ENCODE measurements at regions not wholly inside any gene's neighbourhood (a gene's known extent, or its start where the extent isn't known, plus 50 kb on each side); places are given as distances from the start of the nearest gene placed in this dataset.

- WGBS (ENCODE audit: insufficient coverage, insufficient replicate concordance, low lambda C conversion rate, missing lambda C conversion rate) = 65% methylated on average over 24 of the region's 24 CpGs
- intact Hi-C loops (cut with micrococcal nuclease; ENCODE audit: unreplicated experiment) = loop anchor here (10.0 kb wide), 1 partner anchor 620 kb away; no protein-coding TSS in a partner anchor
- Histone ChIP-seq H3K9ac (ENCODE audit: control insufficient read depth, insufficient read depth, low read length) (no peak overlapping the region), H3K4me3 (no peak overlapping the region), H2AFZ (ENCODE audit: control insufficient read depth, low read depth, low read length) (no peak overlapping the region), H4K20me1 (ENCODE audit: control insufficient read depth, insufficient read depth) (no peaks in the 10 kb centered on the region), H3K4me2 (ENCODE audit: control insufficient read depth, insufficient read depth) (no peak overlapping the region), H3K4me1 (ENCODE audit: control insufficient read depth, insufficient read depth, low read length) (no peaks in the 10 kb centered on the region), H3K27ac (ENCODE audit: control insufficient read depth, insufficient read depth) (no peak overlapping the region), H3K27me3 (replicated peaks in 1 of 2; ENCODE audit: control insufficient read depth in 2 of 2, insufficient read depth in 2 of 2, low read length in 1 of 2) (peaks cover 0 to 3% of the 10 kb centered on the region in 2 experiments; a peak in 2 of 4 replicates), H3K36me3 (ENCODE audit: control insufficient read depth in 2 of 2, insufficient read depth in 2 of 2, low read length in 1 of 2) (no peaks in the 10 kb centered on the region), H3K9me3 (replicated peaks; ENCODE audit: control insufficient read depth, insufficient read depth, low read length) (no peaks in the 10 kb centered on the region), H3K79me2 (ENCODE audit: control insufficient read depth, insufficient read depth, low read length) (no peaks in the 10 kb centered on the region)
- RAD21 ChIA-PET (ENCODE audit: unreplicated experiment) = no interaction called here
- no peak for ATAC-seq
- CTCF ChIA-PET = no interaction called here
- SMC1A ChIA-PET (ENCODE audit: uncharacterized antibody, unreplicated experiment) = no interaction called here
- no peak for TF ChIP-seq TARDBP (IDR thresholded peaks at IDR 0.05; ENCODE audit: borderline replicate concordance)
- TF ChIP-seq RELA (IDR thresholded peaks at IDR 0.05; ENCODE audit: borderline replicate concordance, partially characterized antibody) = no peak
- TF ChIP-seq GATAD2B (conservative IDR thresholded peaks at IDR 0.05; ENCODE audit: low read depth) = no peak
- no peak for TF ChIP-seq NFXL1 (IDR thresholded peaks at IDR 0.05; ENCODE audit: borderline replicate concordance)
- FAIRE-seq = no peak
- in situ Hi-C loops (cut with MboI) = no loop called here
- no peak for DNase-seq (ENCODE audit: low read depth, low spot score)
- BruUV-seq (replicated peaks) = no TSS peak
- POLR2A ChIA-PET = interaction anchor here (0.6 kb wide), 1 partner anchor 1689 kb away, joined by 4 read pairs; no protein-coding TSS in a partner anchor
Observed at GRCh38 chr9:87824886-87825285, 57.8 kb upstream of the SPATA31E1 start.

- Histone ChIP-seq H2AFZ (ENCODE audit: control insufficient read depth, low read depth, low read length) (no peak overlapping the region), H3K9me3 (replicated peaks; ENCODE audit: control insufficient read depth, insufficient read depth, low read length) (no peaks in the 10 kb centered on the region), H3K36me3 (ENCODE audit: control insufficient read depth in 2 of 2, insufficient read depth in 2 of 2, low read length in 1 of 2) (no peaks in the 10 kb centered on the region), H3K4me1 (ENCODE audit: control insufficient read depth, insufficient read depth, low read length) (no peaks in the 10 kb centered on the region), H3K79me2 (ENCODE audit: control insufficient read depth, insufficient read depth, low read length) (no peaks in the 10 kb centered on the region), H3K4me2 (ENCODE audit: control insufficient read depth, insufficient read depth) (no peak overlapping the region), H4K20me1 (ENCODE audit: control insufficient read depth, insufficient read depth) (no peaks in the 10 kb centered on the region), H3K9ac (ENCODE audit: control insufficient read depth, insufficient read depth, low read length) (no peak overlapping the region), H3K4me3 (no peak overlapping the region), H3K27ac (ENCODE audit: control insufficient read depth, insufficient read depth) (no peak overlapping the region), H3K27me3 (replicated peaks in 1 of 2; ENCODE audit: control insufficient read depth in 2 of 2, insufficient read depth in 2 of 2, low read length in 1 of 2) (peaks cover 0 to 1% of the 10 kb centered on the region in 2 experiments; a peak in 2 of 4 replicates)
- ChIA-PET POLR2A (no interaction called here), SMC1A (ENCODE audit: uncharacterized antibody, unreplicated experiment) (interaction anchor here (0.7 kb wide), 1 partner anchor 230 kb away, joined by 3 read pairs; no protein-coding TSS in a partner anchor), RAD21 (ENCODE audit: unreplicated experiment) (no interaction called here), CTCF (no interaction called here)
- BruUV-seq (replicated peaks) = no TSS peak
- FAIRE-seq = no peak
- no peak for DNase-seq (ENCODE audit: low read depth, low spot score)
- no peak for ATAC-seq
- intact Hi-C loops (cut with micrococcal nuclease; ENCODE audit: unreplicated experiment) (loop anchor here (10.0 kb wide), 1 partner anchor 618 kb away; no protein-coding TSS in a partner anchor), in situ Hi-C loops (cut with MboI) (no loop called here)
- TF ChIP-seq ZBTB40 (IDR thresholded peaks at IDR 0.05; ENCODE audit: borderline replicate concordance) = no peak
- TF ChIP-seq SUZ12 (IDR thresholded peaks at IDR 0.05; ENCODE audit: unreplicated experiment) = no peak
- no peak for TF ChIP-seq MYB (IDR thresholded peaks at IDR 0.05; ENCODE audit: borderline replicate concordance, low read depth, low read length)
- no peak for TF ChIP-seq ESRRA (IDR thresholded peaks at IDR 0.05; ENCODE audit: low read length)
- TF ChIP-seq ZBTB4 (CRISPR knock-in tag; IDR thresholded peaks at IDR 0.05) = no peak
- no peak for TF ChIP-seq RBBP5 (conservative IDR thresholded peaks at IDR 0.05)
- no peak for TF ChIP-seq SIX5 (IDR thresholded peaks at IDR 0.05; ENCODE audit: low read depth, low read length, severe bottlenecking)
- no peak for TF ChIP-seq JUND (IDR thresholded peaks at IDR 0.05; ENCODE audit: low read depth, low read length)
- TF ChIP-seq NBN (IDR thresholded peaks at IDR 0.05) = no peak
Observed at GRCh38 chr9:87826331-87826730, 56.3 kb upstream of the SPATA31E1 start.
